Peyer's patch (tissue), 4 donors: ENCODE measurements at regions not wholly inside any gene's neighbourhood (a gene's known extent, or its start where the extent isn't known, plus 50 kb on each side); places are given as distances from the start of the nearest gene placed in this dataset.
"Not testable (repeated sequence)": the region's sequence is repeated elsewhere in the genome, so short reads cannot be mapped to it uniquely, and the experiment has no call there.

ENCODE experiments used
- DNase-seq, 3 donors: peaks; one replicate each; pipeline ENCODE4 v3.0.0-alpha.2; 2017 to 2019
- H3K27ac ChIP-seq, 4 donors: fragments of 200-600 bp; sonication (generic); one replicate each; pipeline ENCODE4 v1.5.1; 2016 to 2019
- H3K27me3 ChIP-seq, 2 donors: fragments of 200-600 bp; sonication (generic); one replicate each; pipeline ENCODE4 v1.5.1; 2019
- H3K36me3 ChIP-seq, 3 donors: fragments of 200-600 bp; sonication (generic); one replicate each; pipeline ENCODE4 v1.5.1; 2016 to 2019
- H3K4me1 ChIP-seq, 4 donors: fragments of 200-600 bp; sonication (generic); one replicate each; pipeline ENCODE4 v1.5.1; 2016 to 2019
- H3K4me3 ChIP-seq, 4 donors: fragments of 200-600 bp; sonication (generic); 1 replicate in 3 of 4; 2 replicates in 1 of 4; pipeline ENCODE4 v1.5.1; 2016 to 2019; ENCODE audit warnings: mild to moderate bottlenecking in 1 of 4
- H3K9me3 ChIP-seq, 4 donors: fragments of 200-600 bp; sonication (generic); one replicate each; pipeline ENCODE4 v1.5.1; 2016 to 2019; ENCODE audit warnings: mild to moderate bottlenecking in 1 of 4
- CTCF ChIP-seq, 6 experiments: fragments of 450-650 bp in 4 of 6; fragments of 200-600 bp in 2 of 6; sonication (generic) in 1 of 6; IDR thresholded peaks; one replicate each; pipeline ENCODE4 v1.5.1; 2017 to 2019; ENCODE audit warnings: antibody characterized with exemption in 6 of 6, mild to moderate bottlenecking in 3 of 6, moderate library complexity in 1 of 6
- POLR2A ChIP-seq, 2 donors: fragments of 450-650 bp; IDR thresholded peaks; one replicate each; pipeline ENCODE4 v1.5.1; 2017; ENCODE audit warnings: antibody characterized with exemption in 2 of 2, mild to moderate bottlenecking in 2 of 2, moderate library complexity in 2 of 2

GRCh38 chr3:182327196-182327681 is 466.1 kb upstream of the ATP11B start:
- Histone ChIP-seq H3K4me1 (no peaks in the 10 kb centered on the region), H3K9me3 (no peaks in the 10 kb centered on the region), H3K27ac (no peak overlapping the region), H3K4me3 (no peak overlapping the region), H3K27me3 (no peaks in the 10 kb centered on the region), H3K36me3 (no peaks in the 10 kb centered on the region)
- TF ChIP-seq POLR2A (IDR thresholded peaks at IDR 0.05) = no peak
- no peak for TF ChIP-seq CTCF (IDR thresholded peaks at IDR 0.05)
- DNase-seq = no peak

- Histone ChIP-seq H3K4me3 (no peak overlapping the region), H3K4me1 (no peaks in the 10 kb centered on the region), H3K9me3 (no peaks in the 10 kb centered on the region), H3K36me3 (no peaks in the 10 kb centered on the region), H3K27ac (no peak overlapping the region), H3K27me3 (no peaks in the 10 kb centered on the region)
- no peak for TF ChIP-seq POLR2A (IDR thresholded peaks at IDR 0.05)
- TF ChIP-seq CTCF (IDR thresholded peaks at IDR 0.05) = no peak
- no peak for DNase-seq
These were observed 462.7 kb upstream of the ATP11B start for GRCh38 chr3:182330646-182331045.

- Histone ChIP-seq H3K9me3 (no peaks in the 10 kb centered on the region), H3K27ac (no peak overlapping the region), H3K4me3 (no peak overlapping the region), H3K36me3 (no peaks in the 10 kb centered on the region), H3K4me1 (no peaks in the 10 kb centered on the region), H3K27me3 (no peaks in the 10 kb centered on the region)
- TF ChIP-seq POLR2A (IDR thresholded peaks at IDR 0.05) (no peak), CTCF (IDR thresholded peaks at IDR 0.05) (no peak)
- no peak for DNase-seq
These were observed 462.0 kb upstream of the ATP11B start for GRCh38 chr3:182331341-182331740.

GRCh38 chr3:182342252-182342651 is 451.1 kb upstream of the ATP11B start:
- Histone ChIP-seq H3K36me3 (no peaks in the 10 kb centered on the region), H3K4me3 (no peak overlapping the region), H3K27ac (no peak overlapping the region), H3K27me3 (no peaks in the 10 kb centered on the region), H3K9me3 (no peaks in the 10 kb centered on the region), H3K4me1 (no peaks in the 10 kb centered on the region)
- DNase-seq = no peak
- TF ChIP-seq CTCF (IDR thresholded peaks at IDR 0.05) (no peak), POLR2A (IDR thresholded peaks at IDR 0.05) (no peak)

- not testable (repeated sequence) for H3K4me3 ChIP-seq, H3K27ac ChIP-seq, H3K9me3 ChIP-seq, H3K4me1 ChIP-seq, DNase-seq, H3K27me3 ChIP-seq, H3K36me3 ChIP-seq
These were observed 449.3 kb upstream of the ATP11B start for GRCh38 chr3:182344026-182344425.

- Histone ChIP-seq H3K27me3 (no peaks in the 10 kb centered on the region), H3K36me3 (no peaks in the 10 kb centered on the region), H3K9me3 (no peaks in the 10 kb centered on the region), H3K27ac (no peak overlapping the region), H3K4me3 (no peak overlapping the region), H3K4me1 (no peaks in the 10 kb centered on the region)
- DNase-seq = no peak
- TF ChIP-seq CTCF (IDR thresholded peaks at IDR 0.05) = no peak
- no peak for TF ChIP-seq POLR2A (IDR thresholded peaks at IDR 0.05)
These were observed 444.3 kb upstream of the ATP11B start for GRCh38 chr3:182349051-182349450.
